ENCODE measurements at regions not wholly inside any gene's neighbourhood (a gene's known extent, or its start where the extent isn't known, plus 50 kb on each side); places are given as distances from the start of the nearest gene placed in this dataset.

DNA sequence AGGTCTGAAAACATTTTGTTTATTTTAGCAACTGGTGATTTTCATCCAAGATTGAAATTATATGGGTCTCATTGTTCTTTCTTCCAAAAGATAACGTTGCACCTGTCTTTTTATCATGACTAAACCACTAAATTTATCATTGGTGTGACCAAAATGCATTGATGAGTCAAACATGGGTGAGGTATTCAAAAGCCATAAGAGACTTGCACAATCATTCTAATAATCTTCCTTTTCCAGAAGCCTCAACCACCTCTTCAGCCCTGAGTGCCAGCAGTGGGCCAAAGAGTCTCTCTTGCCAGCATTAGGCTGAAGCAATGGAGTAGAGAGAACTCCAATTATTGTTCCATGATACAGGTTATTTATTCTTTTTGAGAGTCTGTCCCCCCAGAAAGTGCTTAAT lies 198.9 kb downstream of the LURAP1L start:
- TF ChIP-seq, protein P1, sequence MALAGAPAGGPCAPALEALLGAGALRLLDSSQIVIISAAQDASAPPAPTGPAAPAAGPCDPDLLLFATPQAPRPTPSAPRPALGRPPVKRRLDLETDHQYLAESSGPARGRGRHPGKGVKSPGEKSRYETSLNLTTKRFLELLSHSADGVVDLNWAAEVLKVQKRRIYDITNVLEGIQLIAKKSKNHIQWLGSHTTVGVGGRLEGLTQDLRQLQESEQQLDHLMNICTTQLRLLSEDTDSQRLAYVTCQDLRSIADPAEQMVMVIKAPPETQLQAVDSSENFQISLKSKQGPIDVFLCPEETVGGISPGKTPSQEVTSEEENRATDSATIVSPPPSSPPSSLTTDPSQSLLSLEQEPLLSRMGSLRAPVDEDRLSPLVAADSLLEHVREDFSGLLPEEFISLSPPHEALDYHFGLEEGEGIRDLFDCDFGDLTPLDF (CRISPR knock-in tag; IDR thresholded peaks at IDR 0.05), result no peak
- TF ChIP-seq, protein P2, sequence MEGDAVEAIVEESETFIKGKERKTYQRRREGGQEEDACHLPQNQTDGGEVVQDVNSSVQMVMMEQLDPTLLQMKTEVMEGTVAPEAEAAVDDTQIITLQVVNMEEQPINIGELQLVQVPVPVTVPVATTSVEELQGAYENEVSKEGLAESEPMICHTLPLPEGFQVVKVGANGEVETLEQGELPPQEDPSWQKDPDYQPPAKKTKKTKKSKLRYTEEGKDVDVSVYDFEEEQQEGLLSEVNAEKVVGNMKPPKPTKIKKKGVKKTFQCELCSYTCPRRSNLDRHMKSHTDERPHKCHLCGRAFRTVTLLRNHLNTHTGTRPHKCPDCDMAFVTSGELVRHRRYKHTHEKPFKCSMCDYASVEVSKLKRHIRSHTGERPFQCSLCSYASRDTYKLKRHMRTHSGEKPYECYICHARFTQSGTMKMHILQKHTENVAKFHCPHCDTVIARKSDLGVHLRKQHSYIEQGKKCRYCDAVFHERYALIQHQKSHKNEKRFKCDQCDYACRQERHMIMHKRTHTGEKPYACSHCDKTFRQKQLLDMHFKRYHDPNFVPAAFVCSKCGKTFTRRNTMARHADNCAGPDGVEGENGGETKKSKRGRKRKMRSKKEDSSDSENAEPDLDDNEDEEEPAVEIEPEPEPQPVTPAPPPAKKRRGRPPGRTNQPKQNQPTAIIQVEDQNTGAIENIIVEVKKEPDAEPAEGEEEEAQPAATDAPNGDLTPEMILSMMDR (IDR thresholded peaks at IDR 0.05), result no peak
- TF ChIP-seq SP1 (CRISPR knock-in tag; conservative IDR thresholded peaks at IDR 0.05), result no peak
- TF ChIP-seq ESRRA (CRISPR knock-in tag; IDR thresholded peaks at IDR 0.05; ENCODE audit: borderline replicate concordance), result no peak
- TF ChIP-seq JAZF1 (CRISPR knock-in tag; IDR thresholded peaks at IDR 0.05), result no peak
- TF ChIP-seq TEAD4 (CRISPR knock-in tag; IDR thresholded peaks at IDR 0.05), result no peak
- TF ChIP-seq, protein P3, sequence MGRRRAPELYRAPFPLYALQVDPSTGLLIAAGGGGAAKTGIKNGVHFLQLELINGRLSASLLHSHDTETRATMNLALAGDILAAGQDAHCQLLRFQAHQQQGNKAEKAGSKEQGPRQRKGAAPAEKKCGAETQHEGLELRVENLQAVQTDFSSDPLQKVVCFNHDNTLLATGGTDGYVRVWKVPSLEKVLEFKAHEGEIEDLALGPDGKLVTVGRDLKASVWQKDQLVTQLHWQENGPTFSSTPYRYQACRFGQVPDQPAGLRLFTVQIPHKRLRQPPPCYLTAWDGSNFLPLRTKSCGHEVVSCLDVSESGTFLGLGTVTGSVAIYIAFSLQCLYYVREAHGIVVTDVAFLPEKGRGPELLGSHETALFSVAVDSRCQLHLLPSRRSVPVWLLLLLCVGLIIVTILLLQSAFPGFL (CRISPR knock-in tag; IDR thresholded peaks at IDR 0.05; ENCODE audit: borderline replicate concordance), result no peak

All from WTC11 (cell line).